CD4-positive, alpha-beta T cell treated with Interleukin-10 for 1 hour (primary cell): ENCODE measurements at regions not wholly inside any gene's neighbourhood (a gene's known extent, or its start where the extent isn't known, plus 50 kb on each side); places are given as distances from the start of the nearest gene placed in this dataset.
"Not testable (repeated sequence)": the region's sequence is repeated elsewhere in the genome, so short reads cannot be mapped to it uniquely, and the experiment has no call there.

Source experiments
- DNase-seq: peaks from one replicate; pipeline ENCODE4 v3.0.0-alpha.2; 2020

GRCh38 chr1:82152356-82153271 is 351.9 kb downstream of the ADGRL2 start:
- DNase-seq, result no peak

DNA sequence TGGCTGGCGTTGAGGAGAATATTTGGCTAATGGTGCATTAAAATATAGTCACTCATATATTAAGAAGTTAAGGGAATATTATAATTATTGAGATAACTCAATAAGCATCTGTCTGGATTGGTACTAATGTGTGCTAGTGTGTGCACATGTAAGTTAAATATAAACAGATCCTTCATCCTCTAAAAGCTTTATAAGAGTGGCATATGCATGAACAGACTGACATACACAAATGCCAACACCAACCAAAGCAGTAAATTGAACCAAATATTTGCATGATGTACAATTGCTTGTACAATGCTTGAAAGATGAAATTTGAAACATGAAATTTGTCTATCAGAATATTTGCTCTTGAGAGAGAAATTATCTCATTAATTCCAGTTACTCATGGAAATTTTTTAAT is 344.9 kb downstream of the ADGRL2 start:
- no peak for DNase-seq

DNA sequence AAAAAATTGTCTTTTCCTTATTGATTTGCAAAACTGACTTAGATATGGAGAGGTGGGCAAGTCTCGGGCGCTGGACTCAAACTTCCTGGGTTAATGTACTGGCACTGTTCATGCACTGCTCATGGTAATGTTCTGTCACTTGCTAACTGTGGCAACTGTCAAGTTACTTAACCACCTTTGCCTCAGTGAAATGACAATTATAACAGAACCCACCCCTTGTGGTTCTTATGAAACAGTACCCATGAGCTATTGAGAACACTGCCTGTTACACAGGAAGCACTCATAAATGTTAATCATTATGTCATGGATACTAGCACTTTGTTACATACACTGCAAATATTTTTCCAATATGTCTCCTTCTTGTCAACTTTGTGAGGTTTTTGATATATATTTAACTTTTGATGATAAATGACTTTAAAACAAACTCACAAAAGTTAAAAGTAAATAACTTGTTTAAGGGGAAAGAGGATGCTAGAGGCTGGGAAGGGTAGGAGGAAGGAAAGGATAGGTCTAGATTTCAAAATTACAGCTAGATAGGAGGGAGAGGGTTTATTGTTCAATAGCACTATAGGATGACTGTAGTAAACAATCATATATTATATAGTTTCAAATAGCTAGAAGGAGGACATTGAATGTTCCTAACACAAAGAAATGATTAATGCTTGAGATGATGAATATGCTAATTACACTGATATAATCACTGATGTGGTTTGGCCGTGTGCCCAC is 342.5 kb downstream of the ADGRL2 start:
- DNase-seq, result no peak

DNA sequence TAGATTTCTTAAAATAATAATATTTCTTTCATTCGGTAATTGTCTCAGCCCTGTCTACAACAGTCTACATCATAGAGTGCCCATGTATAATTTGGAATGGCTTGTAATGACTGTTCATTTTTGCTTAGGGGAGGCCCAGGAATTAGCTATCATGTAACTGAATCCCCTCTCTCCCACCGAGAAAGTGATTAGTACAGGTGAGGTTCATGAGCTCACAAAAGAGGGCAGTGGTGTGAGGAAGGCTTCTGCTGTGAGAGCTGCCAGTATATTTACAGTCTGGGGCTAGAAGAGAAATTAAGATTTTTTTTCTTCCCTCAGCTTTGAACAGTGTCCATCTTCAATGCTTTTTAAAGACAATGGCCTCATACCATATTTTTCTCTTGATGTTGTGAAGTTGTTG is 340.7 kb downstream of the ADGRL2 start:
- no peak for DNase-seq

DNA sequence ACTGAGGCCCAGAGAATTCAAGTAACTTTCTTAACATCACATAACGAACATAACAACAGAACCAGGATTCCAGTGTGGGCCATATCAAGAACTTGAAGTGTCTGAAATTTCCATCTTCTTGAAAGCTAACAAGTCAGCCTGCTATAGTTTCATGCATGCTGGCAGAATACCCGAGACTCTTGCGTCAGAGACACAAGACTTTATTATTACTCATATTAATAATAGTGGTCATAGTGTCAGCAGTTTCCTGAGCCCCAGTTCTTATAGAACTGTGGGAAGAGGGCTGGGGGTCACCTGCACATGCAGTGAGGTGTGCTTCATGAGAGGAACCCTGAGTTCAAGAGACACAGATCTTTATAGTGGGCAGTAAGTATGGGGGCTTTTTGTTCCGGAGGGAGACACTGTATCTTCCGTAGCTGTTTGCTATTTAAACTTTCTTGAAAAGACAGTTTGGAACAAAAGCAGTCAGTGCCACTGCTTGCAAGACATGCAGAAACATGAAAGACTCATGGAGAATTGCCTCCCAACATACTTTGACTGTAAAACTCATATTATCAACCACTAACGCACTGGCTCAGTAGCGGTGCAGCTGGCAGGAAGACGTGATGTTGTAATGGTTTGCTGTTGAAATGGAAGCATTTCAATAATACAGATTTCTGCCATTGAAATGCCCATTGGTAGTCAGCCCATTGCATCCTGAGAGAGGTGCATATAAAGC is 339.2 kb downstream of the ADGRL2 start:
- DNase-seq, result no peak

- DNase-seq, result not testable (repeated sequence)
These were observed 335.6 kb downstream of the ADGRL2 start for GRCh38 chr1:82136351-82136750.

DNA sequence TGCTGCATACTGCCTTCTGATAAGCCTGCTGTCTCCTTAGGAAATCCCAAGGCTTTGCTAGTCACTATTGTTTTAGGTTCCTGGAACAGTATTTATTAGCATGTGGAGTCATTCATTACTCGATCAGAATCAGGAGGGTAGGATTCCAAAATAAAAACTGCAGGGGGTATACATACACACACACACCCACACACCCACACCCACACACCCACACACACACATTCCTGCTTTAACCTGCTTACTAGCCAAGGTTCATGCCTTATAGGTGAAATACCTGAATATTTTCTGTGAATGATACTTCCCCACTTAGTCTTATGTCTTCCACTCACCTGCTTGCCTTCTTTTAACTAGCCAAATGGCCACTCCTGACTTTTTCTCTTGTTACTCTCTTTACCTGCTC is 325.1 kb downstream of the ADGRL2 start:
- no peak for DNase-seq

DNA sequence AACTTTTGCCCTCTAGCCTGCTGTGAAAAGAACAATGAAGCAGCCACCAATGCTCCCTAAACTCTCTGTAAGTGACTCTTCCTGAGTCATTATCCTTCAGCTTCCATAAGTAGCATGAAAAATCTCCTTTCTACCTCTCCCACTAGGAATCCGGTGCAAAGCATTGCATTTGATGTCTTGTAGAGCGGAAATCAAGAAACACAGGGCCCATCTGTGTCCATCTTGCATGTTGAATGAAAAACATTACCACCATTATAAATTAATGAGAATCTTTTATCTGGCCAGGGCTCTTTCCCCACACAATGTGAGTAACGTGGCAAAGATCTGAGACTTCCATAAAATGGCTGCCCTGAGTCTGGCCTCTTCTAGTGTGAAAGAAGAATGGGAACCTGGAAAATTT is 324.4 kb downstream of the ADGRL2 start:
- DNase-seq, result no peak

- DNase-seq, result no peak
These were observed 320.7 kb downstream of the ADGRL2 start for GRCh38 chr1:82121421-82121820.

GRCh38 chr1:82116105-82116504 is 315.4 kb downstream of the ADGRL2 start:
- DNase-seq, result no peak

- DNase-seq, result no peak
These were observed 314.2 kb downstream of the ADGRL2 start for GRCh38 chr1:82114887-82115286.

DNA sequence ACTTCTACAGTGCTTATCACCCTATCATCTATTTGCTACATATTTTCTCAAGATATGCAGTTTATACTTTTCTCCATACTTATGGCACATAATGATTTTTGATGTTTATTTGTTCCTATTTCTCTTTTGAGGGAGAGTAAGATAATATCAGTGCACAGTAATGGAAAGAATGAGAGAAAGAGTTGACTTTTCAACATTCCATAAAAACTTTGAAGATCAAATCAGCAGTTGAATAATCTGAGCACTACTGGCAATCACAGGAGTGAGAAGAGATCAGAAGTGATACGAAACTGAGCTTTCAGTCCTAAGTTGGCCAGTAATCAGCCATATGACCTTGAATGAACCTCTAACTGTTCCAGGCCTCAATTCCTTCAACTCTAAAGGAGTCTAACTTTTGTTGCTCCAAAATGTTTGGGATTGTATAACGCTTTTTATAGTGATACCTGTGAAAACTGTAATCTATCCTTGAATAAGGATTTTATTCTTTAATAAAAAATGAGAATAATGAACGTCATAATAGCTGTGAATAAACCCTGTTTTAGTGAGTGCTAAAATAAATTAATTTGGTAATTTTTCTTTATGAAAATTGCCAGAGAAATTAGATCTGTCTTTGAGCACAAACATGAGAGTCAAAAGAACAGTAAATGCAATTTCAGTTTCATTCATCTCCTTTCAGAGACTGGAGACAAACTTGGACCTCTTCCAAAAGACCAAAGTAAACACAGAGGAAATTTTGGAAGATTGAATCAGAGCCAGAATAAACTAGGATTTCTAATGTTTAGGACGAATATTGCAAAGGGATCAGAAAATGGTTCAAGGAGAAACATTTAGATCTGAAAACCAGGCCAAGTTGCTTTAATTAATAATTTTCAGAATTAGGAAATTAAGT is 309.9 kb downstream of the ADGRL2 start:
- DNase-seq, result no peak

DNA sequence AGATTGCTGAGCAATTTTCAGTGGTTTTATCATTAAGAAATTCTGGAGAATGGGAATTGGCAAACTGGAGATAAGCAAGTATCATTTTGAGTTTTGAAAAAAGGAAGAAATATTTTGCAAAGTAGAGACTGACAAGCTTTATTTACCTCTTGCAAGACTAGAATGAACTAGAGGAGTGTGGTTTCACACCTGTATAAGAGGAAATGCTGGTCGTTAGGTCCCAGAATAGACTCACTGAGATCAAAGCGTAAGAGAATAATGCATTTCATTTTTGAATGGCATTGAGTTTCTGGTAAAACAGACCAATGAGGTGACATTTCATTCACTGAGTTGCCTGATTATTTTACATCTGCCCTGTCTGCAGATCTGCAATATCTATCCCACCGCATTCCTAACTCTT is 308.1 kb downstream of the ADGRL2 start:
- DNase-seq, result no peak

DNA sequence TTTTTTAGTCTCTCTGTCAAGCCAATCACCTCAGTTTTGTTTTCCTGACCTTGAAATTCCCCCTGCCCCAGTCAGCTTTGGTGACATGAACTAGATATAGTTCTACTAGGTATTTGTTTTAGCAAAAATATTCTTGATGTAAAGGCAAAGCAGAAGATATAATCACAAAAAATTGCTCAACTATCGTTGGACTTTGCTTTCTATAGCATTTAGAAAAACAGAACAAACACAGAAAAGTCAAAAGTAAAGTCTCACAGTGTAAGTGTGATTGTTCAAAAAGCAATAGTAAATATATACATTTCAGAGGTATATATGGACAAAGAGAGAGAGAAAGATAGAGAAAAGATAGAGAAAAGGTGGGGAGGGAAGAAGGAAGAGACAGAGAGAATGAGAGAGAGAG is 305.9 kb downstream of the ADGRL2 start:
- DNase-seq, result no peak

GRCh38 chr1:82099170-82099569 is 298.4 kb downstream of the ADGRL2 start:
- no peak for DNase-seq

- DNase-seq, result no peak
These were observed 293.4 kb downstream of the ADGRL2 start for GRCh38 chr1:82094136-82094535.

GRCh38 chr1:82091729-82092128 is 291.0 kb downstream of the ADGRL2 start:
- no peak for DNase-seq

- DNase-seq, result no peak
These were observed 290.5 kb downstream of the ADGRL2 start for GRCh38 chr1:82091265-82091664.

GRCh38 chr1:82090104-82090503 is 289.4 kb downstream of the ADGRL2 start:
- no peak for DNase-seq

GRCh38 chr1:82086739-82087138 is 286.0 kb downstream of the ADGRL2 start:
- no peak for DNase-seq

GRCh38 chr1:82079607-82080006 is 278.9 kb downstream of the ADGRL2 start:
- no peak for DNase-seq

GRCh38 chr1:82073659-82074058 is 272.9 kb downstream of the ADGRL2 start:
- DNase-seq, result no peak

DNA sequence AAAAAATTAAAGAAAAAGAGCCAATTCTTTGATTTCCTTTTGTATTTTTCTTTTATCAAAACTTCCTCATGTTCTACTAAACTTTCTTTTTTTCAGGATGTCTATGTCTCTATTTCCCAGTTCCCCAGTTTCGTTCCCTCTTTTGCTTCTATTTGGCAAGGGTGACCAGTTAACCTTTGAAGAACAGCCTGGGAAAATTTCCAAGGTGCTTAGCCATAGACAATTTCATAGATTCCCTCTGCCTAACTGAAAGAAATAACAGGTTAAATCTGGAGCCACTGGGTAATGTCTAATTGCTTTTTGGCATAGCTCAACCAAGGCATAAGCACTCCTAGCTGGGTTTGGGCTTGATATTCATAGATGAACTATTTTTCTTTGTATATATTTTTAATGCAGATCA is 272.3 kb downstream of the ADGRL2 start:
- no peak for DNase-seq
